GM21529 (cell line): ENCODE measurements at regions not wholly inside any gene's neighbourhood (a gene's known extent, or its start where the extent isn't known, plus 50 kb on each side); places are given as distances from the start of the nearest gene placed in this dataset.
"Not testable (repeated sequence)": the region's sequence is repeated elsewhere in the genome, so short reads cannot be mapped to it uniquely, and the experiment has no call there.

Experiments used
- ATAC-seq: cut with Tn5 transposase; IDR thresholded peaks from one replicate; pipeline ENCODE4 v1.9.1; 2021; ENCODE audit not compliant: unreplicated experiment

GRCh38 chr2:39998617-39999016, 219.6 kb upstream of the THUMPD2 start:
- no peak for ATAC-seq

- ATAC-seq: no peak
These were observed 217.6 kb upstream of the THUMPD2 start for GRCh38 chr2:39996653-39997080.

GRCh38 chr2:39995005-39995737, 216.1 kb upstream of the THUMPD2 start:
- ATAC-seq: no peak

GRCh38 chr2:39994151-39994550, 215.1 kb upstream of the THUMPD2 start:
- ATAC-seq: no peak

- ATAC-seq: no peak
These were observed 212.2 kb upstream of the THUMPD2 start for GRCh38 chr2:39991298-39991697.

- no peak for ATAC-seq
These were observed 211.4 kb upstream of the THUMPD2 start for GRCh38 chr2:39990335-39990900.

- ATAC-seq: no peak
These were observed 210.8 kb upstream of the THUMPD2 start for GRCh38 chr2:39989888-39990287.

GRCh38 chr2:39981883-39982311, 202.8 kb upstream of the THUMPD2 start:
- ATAC-seq: no peak

GRCh38 chr2:39975476-39976020, 196.5 kb upstream of the THUMPD2 start:
- no peak for ATAC-seq

GRCh38 chr2:39968037-39968436, 189.0 kb upstream of the THUMPD2 start:
- no peak for ATAC-seq

GRCh38 chr2:39960681-39961080, 181.6 kb upstream of the THUMPD2 start:
- not testable (repeated sequence) for ATAC-seq

GRCh38 chr2:39954346-39954745, 175.3 kb upstream of the THUMPD2 start:
- ATAC-seq: no peak

- no peak for ATAC-seq
These were observed 170.1 kb upstream of the THUMPD2 start for GRCh38 chr2:39949131-39949530.

- no peak for ATAC-seq
These were observed 169.1 kb upstream of the THUMPD2 start for GRCh38 chr2:39948016-39948719.

GRCh38 chr2:39947294-39948015, 168.4 kb upstream of the THUMPD2 start:
- no peak for ATAC-seq

- ATAC-seq: no peak
These were observed 163.9 kb upstream of the THUMPD2 start for GRCh38 chr2:39942950-39943349.

GRCh38 chr2:39938035-39938835, 159.2 kb upstream of the THUMPD2 start:
- ATAC-seq: no peak

- no peak for ATAC-seq
These were observed 158.6 kb upstream of the THUMPD2 start for GRCh38 chr2:39937621-39938020.

- no peak for ATAC-seq
These were observed 155.8 kb upstream of the THUMPD2 start for GRCh38 chr2:39934851-39935250.

- no peak for ATAC-seq
These were observed 154.1 kb upstream of the THUMPD2 start for GRCh38 chr2:39933196-39933595.
